ENCODE measurements at regions not wholly inside any gene's neighbourhood (a gene's known extent, or its start where the extent isn't known, plus 50 kb on each side); places are given as distances from the start of the nearest gene placed in this dataset.

- TF ChIP-seq ZNF274 (IDR thresholded peaks at IDR 0.05; ENCODE audit: low read depth, low read length): no peak
- no peak for TF ChIP-seq YY1 (IDR thresholded peaks at IDR 0.05; ENCODE audit: insufficient read depth, insufficient read length)
Measured at GRCh38 chr6:148053796-148054195, 288.8 kb upstream of the SASH1 start.

Data from NT2/D1 (cell line).